OCI-LY1 (cell line): ENCODE measurements at regions not wholly inside any gene's neighbourhood (a gene's known extent, or its start where the extent isn't known, plus 50 kb on each side); places are given as distances from the start of the nearest gene placed in this dataset.

Source experiments
- CTCF ChIP-seq: fragments of 200-600 bp; sonication (generic), shearing (Covaris generic); IDR thresholded peaks from 2 replicates; pipeline ENCODE4 v1.5.1; 2017; ENCODE audit warnings: mild to moderate bottlenecking, antibody characterized with exemption, low read length, moderate library complexity, mixed read lengths
- EZH2 ChIP-seq: fragments of 200-600 bp; sonication (generic), shearing (Covaris generic); IDR thresholded peaks from 2 replicates; pipeline ENCODE4 v1.8.0; 2017; ENCODE audit warnings: borderline replicate concordance, mixed run types, mild to moderate bottlenecking, antibody characterized with exemption, low read length, moderate library complexity, mixed read lengths

- TF ChIP-seq EZH2: no peak
- no peak for TF ChIP-seq CTCF
These were observed 190.0 kb downstream of the ST6GAL2 start for GRCh38 chr2:106695919-106696318.
